ENCODE measurements at regions not wholly inside any gene's neighbourhood (a gene's known extent, or its start where the extent isn't known, plus 50 kb on each side); places are given as distances from the start of the nearest gene placed in this dataset.

DNA sequence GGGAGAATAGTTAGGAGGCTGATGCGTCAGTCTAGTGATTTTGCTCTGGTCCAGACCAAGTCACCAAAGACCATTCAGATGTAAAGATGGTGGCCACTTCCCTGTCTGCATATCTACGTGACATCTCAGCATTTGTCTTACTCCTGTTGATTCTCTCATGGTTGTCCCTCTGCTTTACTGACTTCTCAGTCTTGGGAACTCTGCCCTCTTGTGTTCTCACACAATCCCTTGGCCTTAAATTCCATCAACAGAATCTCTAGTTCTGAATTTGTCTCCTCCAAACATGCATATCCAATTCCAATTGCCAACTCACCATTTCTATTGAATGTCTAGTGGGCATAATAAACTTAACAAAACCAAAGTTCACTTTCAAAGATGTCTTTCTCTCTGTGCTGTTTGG is 147.8 kb downstream of the SLC24A2 start:
- Histone ChIP-seq H3K36me3 (no peaks in the 10 kb centered on the region), H3K27ac (no peak overlapping the region), H3K9me3 (no peaks in the 10 kb centered on the region), H3K4me1 (replicated peaks) (no peaks in the 10 kb centered on the region), H3K27me3 (replicated peaks; ENCODE audit: insufficient read depth) (no peaks in the 10 kb centered on the region), H3K4me3 (no peak overlapping the region)
- no peak for DNase-seq (ENCODE audit: low spot score)
- TF ChIP-seq, protein P1, sequence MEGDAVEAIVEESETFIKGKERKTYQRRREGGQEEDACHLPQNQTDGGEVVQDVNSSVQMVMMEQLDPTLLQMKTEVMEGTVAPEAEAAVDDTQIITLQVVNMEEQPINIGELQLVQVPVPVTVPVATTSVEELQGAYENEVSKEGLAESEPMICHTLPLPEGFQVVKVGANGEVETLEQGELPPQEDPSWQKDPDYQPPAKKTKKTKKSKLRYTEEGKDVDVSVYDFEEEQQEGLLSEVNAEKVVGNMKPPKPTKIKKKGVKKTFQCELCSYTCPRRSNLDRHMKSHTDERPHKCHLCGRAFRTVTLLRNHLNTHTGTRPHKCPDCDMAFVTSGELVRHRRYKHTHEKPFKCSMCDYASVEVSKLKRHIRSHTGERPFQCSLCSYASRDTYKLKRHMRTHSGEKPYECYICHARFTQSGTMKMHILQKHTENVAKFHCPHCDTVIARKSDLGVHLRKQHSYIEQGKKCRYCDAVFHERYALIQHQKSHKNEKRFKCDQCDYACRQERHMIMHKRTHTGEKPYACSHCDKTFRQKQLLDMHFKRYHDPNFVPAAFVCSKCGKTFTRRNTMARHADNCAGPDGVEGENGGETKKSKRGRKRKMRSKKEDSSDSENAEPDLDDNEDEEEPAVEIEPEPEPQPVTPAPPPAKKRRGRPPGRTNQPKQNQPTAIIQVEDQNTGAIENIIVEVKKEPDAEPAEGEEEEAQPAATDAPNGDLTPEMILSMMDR (IDR thresholded peaks at IDR 0.05) = no peak
- TF ChIP-seq POLR2AphosphoS5 (IDR thresholded peaks at IDR 0.05) = no peak
- TF ChIP-seq POLR2A (IDR thresholded peaks at IDR 0.05) = no peak
- 82% methylated on average over 2 of the region's 2 CpGs for WGBS
- intact Hi-C loops (cut with DNase I) = no loop called here

DNA sequence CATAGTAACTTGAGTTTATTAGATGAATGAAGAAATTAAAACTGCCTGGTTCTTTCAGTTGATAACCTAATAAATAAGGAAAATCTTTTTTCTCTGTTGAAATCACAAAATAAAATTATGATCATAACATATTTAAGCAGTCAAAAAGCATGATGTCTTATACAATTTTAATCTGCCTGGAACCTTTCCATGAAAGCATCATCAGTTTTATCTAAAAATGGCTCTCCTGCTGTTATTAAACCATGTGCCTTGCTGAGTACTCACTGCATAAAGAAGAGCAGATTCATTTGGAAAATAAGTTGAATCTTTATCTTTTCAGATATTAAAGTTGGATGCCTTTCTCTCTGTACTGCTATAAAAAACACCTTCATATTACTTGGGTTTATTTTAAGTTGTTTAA is 148.8 kb downstream of the SLC24A2 start:
- Histone ChIP-seq H3K27ac (no peak overlapping the region), H3K4me1 (replicated peaks) (no peaks in the 10 kb centered on the region), H3K4me3 (no peak overlapping the region), H3K27me3 (replicated peaks; ENCODE audit: insufficient read depth) (no peaks in the 10 kb centered on the region), H3K9me3 (no peaks in the 10 kb centered on the region), H3K36me3 (no peaks in the 10 kb centered on the region)
- TF ChIP-seq, protein P1 (IDR thresholded peaks at IDR 0.05) = no peak
- no peak for TF ChIP-seq POLR2AphosphoS5 (IDR thresholded peaks at IDR 0.05)
- TF ChIP-seq POLR2A (IDR thresholded peaks at IDR 0.05) = no peak
- DNase-seq (ENCODE audit: low spot score) = no peak
- intact Hi-C loops (cut with DNase I) = no loop called here

DNA sequence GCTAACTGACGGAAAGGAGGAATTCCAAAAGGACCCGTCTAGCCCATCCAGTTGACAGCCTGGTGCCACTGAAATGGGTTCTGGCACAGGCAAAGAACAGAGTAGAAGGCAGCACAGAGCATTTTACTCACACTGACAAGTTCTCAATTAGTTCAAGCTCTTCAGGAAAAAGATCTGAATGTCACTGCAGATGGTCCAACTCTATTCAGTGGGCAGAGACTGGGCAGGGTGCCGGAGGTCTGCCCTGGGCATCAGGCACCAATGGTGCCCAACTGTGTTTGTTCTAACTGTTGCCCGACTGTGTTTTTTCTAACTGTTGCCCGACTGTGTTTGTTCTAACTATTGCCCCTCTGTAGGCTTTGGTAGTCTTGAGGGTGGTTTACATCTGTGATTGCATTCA is 151.8 kb downstream of the SLC24A2 start:
- no peak for TF ChIP-seq POLR2A (IDR thresholded peaks at IDR 0.05)
- TF ChIP-seq POLR2AphosphoS5 (IDR thresholded peaks at IDR 0.05) = no peak
- TF ChIP-seq, protein P1 (IDR thresholded peaks at IDR 0.05) = no peak
- WGBS = 75% methylated on average over 5 of the region's 5 CpGs
- intact Hi-C loops (cut with DNase I) = no loop called here
- H3K27ac ChIP-seq = no peak overlapping the region
- DNase-seq (ENCODE audit: low spot score) = no peak
- H3K9me3 ChIP-seq = no peaks in the 10 kb centered on the region
- no peak overlapping the region for H3K4me3 ChIP-seq
- no peaks in the 10 kb centered on the region for H3K4me1 ChIP-seq (replicated peaks)
- no peaks in the 10 kb centered on the region for H3K36me3 ChIP-seq
- H3K27me3 ChIP-seq (replicated peaks; ENCODE audit: insufficient read depth) = no peaks in the 10 kb centered on the region

DNA sequence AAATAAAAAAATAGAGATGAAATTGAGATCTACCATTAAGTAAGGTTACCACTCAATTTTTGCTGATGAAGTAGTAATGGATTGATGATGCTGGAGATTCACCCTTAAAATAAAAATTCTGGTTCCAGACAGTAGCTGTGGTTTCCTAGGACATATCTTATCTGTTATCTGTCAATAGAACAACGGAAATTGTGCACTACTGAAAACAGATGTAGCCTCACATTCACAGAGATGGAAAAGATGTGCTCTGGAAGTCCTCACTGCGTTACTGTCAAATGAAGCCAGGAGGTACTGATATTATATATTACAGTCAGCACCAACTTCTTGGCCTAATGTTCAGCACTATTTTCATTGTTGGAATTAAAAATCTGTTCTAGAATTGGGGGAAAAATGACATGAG is 154.0 kb downstream of the SLC24A2 start:
- no peaks in the 10 kb centered on the region for H3K27me3 ChIP-seq (replicated peaks; ENCODE audit: insufficient read depth)
- 47% methylated on average over 2 of the region's 2 CpGs for WGBS
- no peaks in the 10 kb centered on the region for H3K36me3 ChIP-seq
- DNase-seq (ENCODE audit: low spot score) = no peak
- intact Hi-C loops (cut with DNase I) = no loop called here
- no peak overlapping the region for H3K4me3 ChIP-seq
- no peak for TF ChIP-seq POLR2AphosphoS5 (IDR thresholded peaks at IDR 0.05)
- H3K9me3 ChIP-seq = no peaks in the 10 kb centered on the region
- no peaks in the 10 kb centered on the region for H3K4me1 ChIP-seq (replicated peaks)
- H3K27ac ChIP-seq = no peak overlapping the region

DNA sequence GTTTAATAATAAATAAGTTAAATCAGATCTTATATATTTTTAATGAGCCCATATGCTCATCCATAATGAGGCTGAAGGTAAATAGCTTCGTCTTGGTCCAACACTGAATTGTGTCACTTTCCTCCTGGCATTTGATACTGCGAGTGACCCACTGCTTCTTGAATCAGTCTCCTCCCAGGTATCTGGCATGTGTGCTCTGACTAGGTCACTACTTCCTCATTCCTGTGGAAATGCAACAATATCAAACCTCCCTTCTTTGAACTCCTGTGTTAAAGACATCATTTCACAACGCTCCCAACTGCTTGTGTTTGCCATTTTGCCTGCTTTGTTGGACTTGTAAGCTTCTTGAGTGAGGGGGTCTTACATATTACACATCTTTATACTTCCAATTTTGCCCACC is 157.7 kb downstream of the SLC24A2 start:
- WGBS = 54% methylated on average over 3 of the region's 3 CpGs
- intact Hi-C loops (cut with DNase I) = no loop called here
- Histone ChIP-seq H3K4me3 (no peak overlapping the region), H3K9me3 (no peaks in the 10 kb centered on the region), H3K27me3 (replicated peaks; ENCODE audit: insufficient read depth) (no peaks in the 10 kb centered on the region), H3K4me1 (replicated peaks) (no peaks in the 10 kb centered on the region), H3K27ac (no peak overlapping the region), H3K36me3 (no peaks in the 10 kb centered on the region)
- no peak for DNase-seq (ENCODE audit: low spot score)
- TF ChIP-seq POLR2A (IDR thresholded peaks at IDR 0.05) = no peak
- TF ChIP-seq POLR2AphosphoS5 (IDR thresholded peaks at IDR 0.05) = no peak
- TF ChIP-seq, protein P1 (IDR thresholded peaks at IDR 0.05) = no peak

All from prostate gland (tissue), 2 donors.